ENCODE measurements at regions not wholly inside any gene's neighbourhood (a gene's known extent, or its start where the extent isn't known, plus 50 kb on each side); places are given as distances from the start of the nearest gene placed in this dataset.

- no peaks in the 10 kb centered on the region for H3K27me3 ChIP-seq (ENCODE audit: control insufficient read depth, insufficient read depth, low read length)
- H3K9me3 ChIP-seq (ENCODE audit: control insufficient read depth, insufficient read depth, low read length): no peaks in the 10 kb centered on the region
- H3K4me3 ChIP-seq (ENCODE audit: low read depth, low read length): no peak overlapping the region
- no peaks in the 10 kb centered on the region for H3K36me3 ChIP-seq (ENCODE audit: control insufficient read depth, insufficient read depth, low read length)
- H3K27ac ChIP-seq (ENCODE audit: low read depth, low read length): no peak overlapping the region
- H3K4me1 ChIP-seq (ENCODE audit: control insufficient read depth, insufficient read depth, low read length): no peaks in the 10 kb centered on the region
- no peak for DNase-seq (ENCODE audit: low read depth in 4 of 6, low spot score in 6 of 6)
These were observed 342.2 kb upstream of the DUSP10 start for GRCh38 chr1:222084048-222084447.

- Histone ChIP-seq H3K9me3 (ENCODE audit: control insufficient read depth, insufficient read depth, low read length) (no peaks in the 10 kb centered on the region), H3K36me3 (ENCODE audit: control insufficient read depth, insufficient read depth, low read length) (no peaks in the 10 kb centered on the region), H3K4me1 (ENCODE audit: control insufficient read depth, insufficient read depth, low read length) (no peaks in the 10 kb centered on the region), H3K4me3 (ENCODE audit: low read depth, low read length) (no peak overlapping the region), H3K27me3 (ENCODE audit: control insufficient read depth, insufficient read depth, low read length) (no peaks in the 10 kb centered on the region), H3K27ac (ENCODE audit: low read depth, low read length) (no peak overlapping the region)
- 84% methylated on average over 3 of the region's 3 CpGs for WGBS (ENCODE audit: insufficient coverage)
- no peak for DNase-seq (ENCODE audit: low read depth in 4 of 6, low spot score in 6 of 6)
These were observed 340.0 kb upstream of the DUSP10 start for GRCh38 chr1:222081859-222082258.

GRCh38 chr1:222079566-222079965 is 337.7 kb upstream of the DUSP10 start:
- H3K27ac ChIP-seq (ENCODE audit: low read depth, low read length): no peak overlapping the region
- no peaks in the 10 kb centered on the region for H3K27me3 ChIP-seq (ENCODE audit: control insufficient read depth, insufficient read depth, low read length)
- DNase-seq (ENCODE audit: low read depth in 4 of 6, low spot score in 6 of 6): no peak
- H3K36me3 ChIP-seq (ENCODE audit: control insufficient read depth, insufficient read depth, low read length): no peaks in the 10 kb centered on the region
- no peak overlapping the region for H3K4me3 ChIP-seq (ENCODE audit: low read depth, low read length)
- no peaks in the 10 kb centered on the region for H3K4me1 ChIP-seq (ENCODE audit: control insufficient read depth, insufficient read depth, low read length)
- no peaks in the 10 kb centered on the region for H3K9me3 ChIP-seq (ENCODE audit: control insufficient read depth, insufficient read depth, low read length)
- no CpG with 5 or more reads among the region's 1 CpG for WGBS (ENCODE audit: insufficient coverage)

- Histone ChIP-seq H3K36me3 (ENCODE audit: control insufficient read depth, insufficient read depth, low read length) (no peaks in the 10 kb centered on the region), H3K4me3 (ENCODE audit: low read depth, low read length) (no peak overlapping the region), H3K27me3 (ENCODE audit: control insufficient read depth, insufficient read depth, low read length) (no peaks in the 10 kb centered on the region), H3K4me1 (ENCODE audit: control insufficient read depth, insufficient read depth, low read length) (no peaks in the 10 kb centered on the region), H3K27ac (ENCODE audit: low read depth, low read length) (no peak overlapping the region), H3K9me3 (ENCODE audit: control insufficient read depth, insufficient read depth, low read length) (no peaks in the 10 kb centered on the region)
- WGBS (ENCODE audit: insufficient coverage): no CpG with 5 or more reads among the region's 2 CpGs
- DNase-seq (ENCODE audit: low read depth in 4 of 6, low spot score in 6 of 6): peak in 1 of 6 donors; percentile 22
These were observed 335.3 kb upstream of the DUSP10 start for GRCh38 chr1:222077206-222077605.

- no peaks in the 10 kb centered on the region for H3K36me3 ChIP-seq (ENCODE audit: control insufficient read depth, insufficient read depth, low read length)
- WGBS (ENCODE audit: insufficient coverage): no CpG with 5 or more reads among the region's 1 CpG
- H3K4me3 ChIP-seq (ENCODE audit: low read depth, low read length): no peak overlapping the region
- no peaks in the 10 kb centered on the region for H3K4me1 ChIP-seq (ENCODE audit: control insufficient read depth, insufficient read depth, low read length)
- no peaks in the 10 kb centered on the region for H3K9me3 ChIP-seq (ENCODE audit: control insufficient read depth, insufficient read depth, low read length)
- no peak for DNase-seq (ENCODE audit: low read depth in 4 of 6, low spot score in 6 of 6)
- no peaks in the 10 kb centered on the region for H3K27me3 ChIP-seq (ENCODE audit: control insufficient read depth, insufficient read depth, low read length)
- H3K27ac ChIP-seq (ENCODE audit: low read depth, low read length): no peak overlapping the region
These were observed 332.4 kb upstream of the DUSP10 start for GRCh38 chr1:222074317-222074716.

- Histone ChIP-seq H3K27me3 (ENCODE audit: control insufficient read depth, insufficient read depth, low read length) (no peaks in the 10 kb centered on the region), H3K4me1 (ENCODE audit: control insufficient read depth, insufficient read depth, low read length) (no peaks in the 10 kb centered on the region), H3K4me3 (ENCODE audit: low read depth, low read length) (no peak overlapping the region), H3K9me3 (ENCODE audit: control insufficient read depth, insufficient read depth, low read length) (no peaks in the 10 kb centered on the region), H3K27ac (ENCODE audit: low read depth, low read length) (no peak overlapping the region), H3K36me3 (ENCODE audit: control insufficient read depth, insufficient read depth, low read length) (no peaks in the 10 kb centered on the region)
- no peak for DNase-seq (ENCODE audit: low read depth in 4 of 6, low spot score in 6 of 6)
- WGBS (ENCODE audit: insufficient coverage): 100% methylated on average over 2 of the region's 2 CpGs
These were observed 331.6 kb upstream of the DUSP10 start for GRCh38 chr1:222073307-222073995.

- peak in 3 of 6 donors; percentile 38 to 89 (median 70) for DNase-seq (ENCODE audit: low read depth in 4 of 6, low spot score in 6 of 6)
- Histone ChIP-seq H3K27ac (ENCODE audit: low read depth, low read length) (no peak overlapping the region), H3K36me3 (ENCODE audit: control insufficient read depth, insufficient read depth, low read length) (no peaks in the 10 kb centered on the region), H3K4me3 (ENCODE audit: low read depth, low read length) (no peak overlapping the region), H3K27me3 (ENCODE audit: control insufficient read depth, insufficient read depth, low read length) (no peaks in the 10 kb centered on the region), H3K4me1 (ENCODE audit: control insufficient read depth, insufficient read depth, low read length) (no peaks in the 10 kb centered on the region), H3K9me3 (ENCODE audit: control insufficient read depth, insufficient read depth, low read length) (no peaks in the 10 kb centered on the region)
- 20% methylated on average over 3 of the region's 5 CpGs for WGBS (ENCODE audit: insufficient coverage)
These were observed 329.5 kb upstream of the DUSP10 start for GRCh38 chr1:222071387-222071786.

- no peak for DNase-seq (ENCODE audit: low read depth in 4 of 6, low spot score in 6 of 6)
- H3K27me3 ChIP-seq (ENCODE audit: control insufficient read depth, insufficient read depth, low read length): no peaks in the 10 kb centered on the region
These were observed 327.0 kb upstream of the DUSP10 start for GRCh38 chr1:222068937-222069336.

GRCh38 chr1:222068101-222068500 is 326.2 kb upstream of the DUSP10 start:
- Histone ChIP-seq H3K36me3 (ENCODE audit: control insufficient read depth, insufficient read depth, low read length) (no peaks in the 10 kb centered on the region), H3K4me3 (ENCODE audit: low read depth, low read length) (no peak overlapping the region), H3K27me3 (ENCODE audit: control insufficient read depth, insufficient read depth, low read length) (no peaks in the 10 kb centered on the region), H3K27ac (ENCODE audit: low read depth, low read length) (no peak overlapping the region), H3K4me1 (ENCODE audit: control insufficient read depth, insufficient read depth, low read length) (no peaks in the 10 kb centered on the region), H3K9me3 (ENCODE audit: control insufficient read depth, insufficient read depth, low read length) (no peaks in the 10 kb centered on the region)
- DNase-seq (ENCODE audit: low read depth in 4 of 6, low spot score in 6 of 6): no peak
- 94% methylated on average over 3 of the region's 6 CpGs for WGBS (ENCODE audit: insufficient coverage)

More at GRCh38 chr1:222068937-222069336, 327.0 kb upstream of the DUSP10 start:
- H3K36me3 ChIP-seq (ENCODE audit: control insufficient read depth, insufficient read depth, low read length): no peaks in the 10 kb centered on the region
- no peak overlapping the region for H3K27ac ChIP-seq (ENCODE audit: low read depth, low read length)
- H3K9me3 ChIP-seq (ENCODE audit: control insufficient read depth, insufficient read depth, low read length): no peaks in the 10 kb centered on the region
- H3K4me1 ChIP-seq (ENCODE audit: control insufficient read depth, insufficient read depth, low read length): no peaks in the 10 kb centered on the region
- no peak overlapping the region for H3K4me3 ChIP-seq (ENCODE audit: low read depth, low read length)

GRCh38 chr1:222066539-222066938 is 324.6 kb upstream of the DUSP10 start:
- WGBS (ENCODE audit: insufficient coverage): no CpG with 5 or more reads among the region's 1 CpG
- no peaks in the 10 kb centered on the region for H3K9me3 ChIP-seq (ENCODE audit: control insufficient read depth, insufficient read depth, low read length)
- no peaks in the 10 kb centered on the region for H3K27me3 ChIP-seq (ENCODE audit: control insufficient read depth, insufficient read depth, low read length)
- H3K27ac ChIP-seq (ENCODE audit: low read depth, low read length): no peak overlapping the region
- H3K36me3 ChIP-seq (ENCODE audit: control insufficient read depth, insufficient read depth, low read length): no peaks in the 10 kb centered on the region
- no peaks in the 10 kb centered on the region for H3K4me1 ChIP-seq (ENCODE audit: control insufficient read depth, insufficient read depth, low read length)
- DNase-seq (ENCODE audit: low read depth in 4 of 6, low spot score in 6 of 6): no peak
- H3K4me3 ChIP-seq (ENCODE audit: low read depth, low read length): no peak overlapping the region

All from spinal cord (tissue), 9 donors.